DND-41 (cell line): ENCODE measurements at regions not wholly inside any gene's neighbourhood (a gene's known extent, or its start where the extent isn't known, plus 50 kb on each side); places are given as distances from the start of the nearest gene placed in this dataset.

Source experiments
- ATAC-seq: fragments of 200-7000 bp; cut with Tn5 transposase; 3 replicates; pipeline ENCODE4 v1.9.1; 2021; ENCODE audit warnings: low read depth; ENCODE audit not compliant: insufficient read depth
- DNase-seq: peaks from one replicate; pipeline ENCODE4 v3.0.0-alpha.2; 2020
- H2AFZ ChIP-seq: 2 replicates; pipeline ENCODE4 v1.6.0; 2012; ENCODE audit warnings: low read depth, low read length
- H3K27ac ChIP-seq: 2 replicates; pipeline ENCODE4 v1.5.1; 2012; ENCODE audit warnings: low read length, inconsistent platforms
- H3K27me3 ChIP-seq: fragments of 200-600 bp; sonication (generic); 2 replicates; pipeline ENCODE4 v1.6.0; 2012; ENCODE audit warnings: low read length, mild to moderate bottlenecking, inconsistent platforms; ENCODE audit not compliant: insufficient read depth, poor library complexity
- H3K36me3 ChIP-seq: 2 replicates; pipeline ENCODE4 v1.5.1; 2012; ENCODE audit warnings: low read length, inconsistent platforms; ENCODE audit not compliant: insufficient read depth
- H3K4me1 ChIP-seq: 2 replicates; pipeline ENCODE4 v1.5.1; 2012; ENCODE audit warnings: mild to moderate bottlenecking, low read length; ENCODE audit not compliant: insufficient read depth
- H3K4me2 ChIP-seq: 2 replicates; pipeline ENCODE4 v1.6.0; 2012; ENCODE audit warnings: mild to moderate bottlenecking, moderate library complexity, low read length, inconsistent platforms; ENCODE audit not compliant: insufficient read depth
- H3K4me3 ChIP-seq, 2 experiments: fragments of 200-600 bp in 1 of 2; shearing (Covaris generic) in 1 of 2; 2 replicates each; pipeline ENCODE4 v1.5.1; 2012 to 2016; ENCODE audit warnings: inconsistent platforms in 2 of 2, low read length in 2 of 2, mild to moderate bottlenecking in 2 of 2, low read depth in 1 of 2, moderate library complexity in 1 of 2
- H3K79me2 ChIP-seq: 2 replicates; pipeline ENCODE4 v1.6.0; 2012; ENCODE audit warnings: low read length, inconsistent platforms; ENCODE audit not compliant: insufficient read depth
- H3K9ac ChIP-seq: 2 replicates; pipeline ENCODE4 v1.6.0; 2012; ENCODE audit warnings: low read depth, mild to moderate bottlenecking, inconsistent platforms, low read length, moderate library complexity
- H3K9me3 ChIP-seq: 2 replicates; pipeline ENCODE4 v1.5.1; 2012; ENCODE audit warnings: low read length, moderate library complexity, mild to moderate bottlenecking, inconsistent platforms; ENCODE audit not compliant: insufficient read depth, severe bottlenecking
- H4K20me1 ChIP-seq: 2 replicates; pipeline ENCODE4 v1.6.0; 2012; ENCODE audit warnings: low read length; ENCODE audit not compliant: insufficient read depth
- EZH2 ChIP-seq: IDR thresholded peaks from 3 replicates; pipeline ENCODE4 v1.6.1; 2012; ENCODE audit warnings: borderline replicate concordance, low read depth, mild to moderate bottlenecking, moderate library complexity, low read length, inconsistent platforms; ENCODE audit not compliant: severe bottlenecking
- TF ChIP-seq, protein P1 (sequence below): IDR thresholded peaks from 2 replicates; pipeline ENCODE4 v1.5.1; 2012; ENCODE audit warnings: borderline replicate concordance, low read length, moderate library complexity, mild to moderate bottlenecking; ENCODE audit not compliant: poor library complexity, severe bottlenecking; ENCODE audit errors: extremely low read depth

DNA sequence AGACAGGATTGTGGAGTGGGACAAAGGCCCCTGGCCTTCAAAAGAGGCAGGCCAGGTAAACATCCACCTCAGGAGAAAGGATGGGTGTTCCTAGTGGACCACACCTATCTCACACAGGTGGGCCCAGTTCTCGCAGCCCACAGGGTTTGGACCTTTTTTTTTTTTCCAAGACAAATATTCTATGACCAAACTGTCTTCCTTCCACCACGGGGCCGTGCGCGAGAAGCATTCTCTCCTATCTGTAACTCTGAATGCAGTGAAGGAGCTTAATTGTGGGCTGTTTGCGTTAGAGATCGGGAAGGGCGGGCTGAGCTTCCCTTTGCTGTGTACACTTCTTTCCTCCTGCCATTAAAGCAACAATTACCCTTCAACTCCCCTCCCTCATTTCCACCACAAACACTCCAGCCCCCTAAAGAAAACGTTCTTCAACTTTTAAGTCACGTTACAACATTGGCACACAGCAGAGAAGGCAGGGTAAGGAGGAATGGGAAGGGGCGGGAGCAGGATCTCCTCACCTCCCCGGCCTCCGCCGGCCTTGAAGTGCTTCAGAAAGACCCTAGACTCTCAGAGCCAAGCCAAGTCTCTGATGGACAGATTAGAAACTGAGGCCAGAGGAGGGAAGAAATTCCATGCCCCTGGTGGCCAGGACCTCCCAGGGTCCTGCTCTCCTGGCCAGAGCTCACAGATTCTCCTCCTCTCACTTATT is 238.4 kb downstream of the BUD13 start:
- Histone ChIP-seq H3K36me3 (no peaks in the 10 kb centered on the region), H3K4me2 (no peak overlapping the region), H3K9me3 (peaks cover 8% of the 10 kb centered on the region), H2AFZ (no peak overlapping the region), H3K27ac (no peak overlapping the region), H4K20me1 (no peaks in the 10 kb centered on the region), H3K79me2 (no peaks in the 10 kb centered on the region), H3K9ac (no peak overlapping the region), H3K4me3 (no peak overlapping the region), H3K27me3 (peaks cover 49% of the 10 kb centered on the region), H3K4me1 (no peaks in the 10 kb centered on the region)
- no peak for DNase-seq
- no peak for ATAC-seq
- TF ChIP-seq, protein P1, sequence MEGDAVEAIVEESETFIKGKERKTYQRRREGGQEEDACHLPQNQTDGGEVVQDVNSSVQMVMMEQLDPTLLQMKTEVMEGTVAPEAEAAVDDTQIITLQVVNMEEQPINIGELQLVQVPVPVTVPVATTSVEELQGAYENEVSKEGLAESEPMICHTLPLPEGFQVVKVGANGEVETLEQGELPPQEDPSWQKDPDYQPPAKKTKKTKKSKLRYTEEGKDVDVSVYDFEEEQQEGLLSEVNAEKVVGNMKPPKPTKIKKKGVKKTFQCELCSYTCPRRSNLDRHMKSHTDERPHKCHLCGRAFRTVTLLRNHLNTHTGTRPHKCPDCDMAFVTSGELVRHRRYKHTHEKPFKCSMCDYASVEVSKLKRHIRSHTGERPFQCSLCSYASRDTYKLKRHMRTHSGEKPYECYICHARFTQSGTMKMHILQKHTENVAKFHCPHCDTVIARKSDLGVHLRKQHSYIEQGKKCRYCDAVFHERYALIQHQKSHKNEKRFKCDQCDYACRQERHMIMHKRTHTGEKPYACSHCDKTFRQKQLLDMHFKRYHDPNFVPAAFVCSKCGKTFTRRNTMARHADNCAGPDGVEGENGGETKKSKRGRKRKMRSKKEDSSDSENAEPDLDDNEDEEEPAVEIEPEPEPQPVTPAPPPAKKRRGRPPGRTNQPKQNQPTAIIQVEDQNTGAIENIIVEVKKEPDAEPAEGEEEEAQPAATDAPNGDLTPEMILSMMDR, result no peak
- TF ChIP-seq EZH2, result no peak

DNA sequence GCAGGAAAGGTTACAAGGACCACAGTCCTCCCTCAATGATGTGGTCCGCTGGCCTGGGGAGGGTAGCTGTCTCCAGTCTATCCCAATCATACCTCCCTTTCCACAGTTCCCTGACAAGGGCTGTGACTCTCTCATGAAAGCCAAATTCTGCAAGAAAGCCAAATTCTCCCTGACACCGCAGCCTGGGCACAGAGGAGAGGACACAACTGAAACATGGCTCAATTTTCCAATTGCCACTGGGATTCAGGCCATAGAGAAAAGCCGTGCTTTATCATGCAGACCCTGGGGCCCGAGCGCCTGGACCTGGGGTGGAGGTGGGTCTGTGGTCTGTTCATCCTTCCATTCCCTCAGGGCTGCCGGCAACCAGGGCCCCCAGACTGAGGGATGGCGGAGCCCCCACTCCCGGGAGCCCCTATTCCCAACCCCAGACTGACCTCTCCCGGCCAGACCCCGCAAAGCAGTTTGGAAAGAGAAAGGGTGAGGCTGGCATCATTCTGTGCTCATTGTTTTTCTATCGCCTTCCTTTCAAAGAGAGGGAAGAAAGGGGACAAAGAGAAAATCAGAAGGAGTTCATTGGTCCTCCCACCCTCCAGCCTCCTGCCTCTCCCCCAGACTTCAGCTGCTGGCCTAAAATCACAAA is 239.5 kb downstream of the BUD13 start:
- no peak overlapping the region for H3K9ac ChIP-seq
- TF ChIP-seq, protein P1, result no peak
- TF ChIP-seq EZH2, result no peak
- no peak overlapping the region for H3K4me3 ChIP-seq
- no peak for DNase-seq
- peaks cover 44% of the 10 kb centered on the region for H3K27me3 ChIP-seq
- H3K79me2 ChIP-seq, result no peaks in the 10 kb centered on the region
- no peaks in the 10 kb centered on the region for H4K20me1 ChIP-seq
- H3K27ac ChIP-seq, result no peak overlapping the region
- no peaks in the 10 kb centered on the region for H3K4me1 ChIP-seq
- no peak for ATAC-seq
- H3K9me3 ChIP-seq, result peaks cover 8% of the 10 kb centered on the region
- no peak overlapping the region for H2AFZ ChIP-seq
- no peaks in the 10 kb centered on the region for H3K36me3 ChIP-seq
- no peak overlapping the region for H3K4me2 ChIP-seq

DNA sequence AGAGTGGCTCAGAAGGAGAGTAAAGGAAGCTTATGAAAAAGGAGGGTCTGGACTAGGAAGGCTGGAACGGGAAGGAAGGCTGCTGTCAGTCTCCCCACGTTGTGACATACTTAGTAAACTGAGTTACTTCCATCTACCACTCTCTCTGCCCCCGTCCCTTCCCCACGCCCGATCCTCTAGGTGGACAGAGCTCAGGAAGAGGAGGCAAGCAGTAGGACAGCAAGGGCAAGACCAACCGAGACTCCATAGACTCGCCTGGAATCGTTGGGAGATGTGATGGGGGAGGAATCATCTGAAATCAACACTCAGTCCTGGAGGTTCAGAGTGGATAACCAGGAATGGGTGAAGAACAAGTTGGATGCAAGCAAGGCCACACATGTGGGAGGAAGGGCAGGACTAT is 240.7 kb downstream of the BUD13 start:
- ATAC-seq, result no peak

More for the DNA sequence above, 240.7 kb downstream of the BUD13 start:
- TF ChIP-seq, protein P1, result no peak
- no peak for TF ChIP-seq EZH2
- DNase-seq, result no peak
- no peak overlapping the region for H3K4me3 ChIP-seq
- H3K9ac ChIP-seq, result no peak overlapping the region
- no peaks in the 10 kb centered on the region for H3K36me3 ChIP-seq
- no peaks in the 10 kb centered on the region for H3K79me2 ChIP-seq
- no peak overlapping the region for H3K4me2 ChIP-seq
- H2AFZ ChIP-seq, result no peak overlapping the region
- no peaks in the 10 kb centered on the region for H3K4me1 ChIP-seq
- no peaks in the 10 kb centered on the region for H4K20me1 ChIP-seq
- peaks cover 39% of the 10 kb centered on the region for H3K27me3 ChIP-seq
- H3K9me3 ChIP-seq, result peaks cover 8% of the 10 kb centered on the region
- no peak overlapping the region for H3K27ac ChIP-seq
